CD4-positive, alpha-beta T cell treated with Interleukin-4 for 4 hours (primary cell): ENCODE measurements at regions not wholly inside any gene's neighbourhood (a gene's known extent, or its start where the extent isn't known, plus 50 kb on each side); places are given as distances from the start of the nearest gene placed in this dataset.
"Not testable (repeated sequence)": the region's sequence is repeated elsewhere in the genome, so short reads cannot be mapped to it uniquely, and the experiment has no call there.

Experiments used
- DNase-seq: peaks from one replicate; pipeline ENCODE4 v3.0.0-alpha.2; 2020

DNA sequence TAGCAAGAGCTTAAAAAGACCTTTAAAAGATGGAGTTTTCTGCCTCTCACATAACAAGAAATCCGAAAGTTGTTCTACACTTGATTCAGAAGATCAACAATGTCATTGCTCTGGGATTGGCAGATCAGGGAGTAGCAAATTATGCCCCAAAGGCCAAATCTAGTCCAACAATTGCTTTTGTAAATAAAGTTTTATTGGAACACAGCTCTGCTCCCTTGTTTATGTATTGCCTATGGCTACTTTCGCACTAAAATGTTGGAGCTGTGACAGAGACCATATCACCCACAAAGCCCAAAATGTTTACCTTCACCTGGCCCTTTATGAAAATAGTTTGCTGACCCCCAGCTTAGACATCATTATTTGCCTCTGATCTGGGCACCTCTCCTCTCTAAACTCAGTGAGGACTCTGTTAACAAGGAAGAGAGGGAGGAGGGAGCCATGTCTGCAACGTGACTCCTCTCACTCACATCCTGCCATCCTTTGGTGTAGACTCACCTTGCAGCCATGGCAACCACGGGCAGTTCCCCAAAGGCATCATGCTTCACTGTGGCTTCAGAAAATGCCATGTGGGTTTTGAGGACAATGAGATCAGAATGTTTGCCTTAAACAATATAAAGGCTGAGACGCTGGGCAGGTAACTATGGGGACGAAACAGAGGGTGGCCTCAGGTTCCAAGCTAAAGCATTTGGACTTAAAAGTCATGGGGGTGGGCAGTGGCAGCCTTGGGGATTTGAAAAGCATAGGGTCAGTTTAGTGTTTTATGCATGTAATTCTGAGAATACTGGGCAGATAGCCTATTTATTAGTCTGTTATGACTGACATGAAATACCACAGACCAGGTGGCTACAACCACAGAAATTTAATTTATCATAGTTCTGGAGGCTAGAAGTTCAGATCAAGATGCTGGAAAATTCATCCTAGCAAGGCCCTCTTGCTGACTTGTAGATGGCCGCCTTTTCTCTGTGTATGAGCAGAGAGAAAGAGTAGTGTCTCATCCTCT is 149.7 kb upstream of the TNFAIP3 start:
- DNase-seq, result peak; percentile 97

GRCh38 chr6:137718903-137719302 is 148.2 kb upstream of the TNFAIP3 start:
- DNase-seq, result not testable (repeated sequence)

GRCh38 chr6:137722749-137723272 is 144.2 kb upstream of the TNFAIP3 start:
- peak; percentile 61 for DNase-seq

DNA sequence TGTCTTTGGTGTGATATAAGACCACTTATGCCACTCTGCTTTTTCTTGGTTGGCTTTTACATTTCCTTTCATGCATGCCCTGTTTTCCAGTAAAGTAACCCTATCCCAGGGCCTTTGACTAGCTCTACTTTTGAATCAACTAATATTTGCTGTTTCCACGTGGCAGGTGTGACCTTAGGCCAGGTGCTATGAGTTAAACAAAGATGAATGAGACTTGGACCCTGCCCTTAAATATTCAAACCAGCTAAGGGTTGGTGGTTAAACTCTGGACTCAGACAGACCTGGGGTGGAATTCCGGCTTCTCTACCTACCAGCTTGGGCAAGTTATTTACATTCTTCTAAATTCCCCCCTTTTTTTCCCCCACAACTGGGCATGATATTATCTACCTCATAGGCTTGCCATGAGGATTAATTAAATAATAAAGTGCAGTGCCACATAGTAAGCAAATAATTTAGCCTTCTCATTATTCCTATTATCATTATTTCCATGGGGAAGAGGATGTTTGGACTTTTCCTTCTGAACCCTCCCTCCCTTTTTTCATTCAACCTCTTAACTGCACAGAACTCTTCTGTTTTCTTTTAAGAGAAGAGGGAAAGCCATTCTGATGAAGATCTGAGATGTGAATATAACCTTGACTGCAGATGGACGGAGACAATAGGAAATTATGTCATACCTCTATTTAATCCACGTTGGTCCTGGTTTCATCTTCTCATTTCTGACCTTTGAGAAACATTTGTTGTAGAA is 143.6 kb upstream of the TNFAIP3 start:
- no peak for DNase-seq

DNA sequence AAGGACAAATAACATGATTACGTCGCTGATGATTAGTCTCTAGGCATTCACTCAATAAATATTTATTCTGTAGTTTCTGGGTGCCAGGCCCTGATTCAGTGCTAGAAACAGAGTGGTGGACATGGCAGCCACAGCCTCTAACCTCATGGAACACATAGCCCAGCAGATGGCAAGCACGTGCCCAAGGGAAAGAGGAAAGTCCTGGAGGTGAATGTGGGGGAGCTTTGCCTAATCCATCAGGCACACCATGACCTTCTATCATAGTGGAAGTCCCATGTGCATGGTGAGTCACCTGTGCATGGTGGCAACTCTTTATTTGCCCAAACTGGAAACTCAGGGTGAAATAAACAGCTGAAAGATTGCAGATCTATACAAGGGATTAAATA is 143.0 kb upstream of the TNFAIP3 start:
- no peak for DNase-seq

DNA sequence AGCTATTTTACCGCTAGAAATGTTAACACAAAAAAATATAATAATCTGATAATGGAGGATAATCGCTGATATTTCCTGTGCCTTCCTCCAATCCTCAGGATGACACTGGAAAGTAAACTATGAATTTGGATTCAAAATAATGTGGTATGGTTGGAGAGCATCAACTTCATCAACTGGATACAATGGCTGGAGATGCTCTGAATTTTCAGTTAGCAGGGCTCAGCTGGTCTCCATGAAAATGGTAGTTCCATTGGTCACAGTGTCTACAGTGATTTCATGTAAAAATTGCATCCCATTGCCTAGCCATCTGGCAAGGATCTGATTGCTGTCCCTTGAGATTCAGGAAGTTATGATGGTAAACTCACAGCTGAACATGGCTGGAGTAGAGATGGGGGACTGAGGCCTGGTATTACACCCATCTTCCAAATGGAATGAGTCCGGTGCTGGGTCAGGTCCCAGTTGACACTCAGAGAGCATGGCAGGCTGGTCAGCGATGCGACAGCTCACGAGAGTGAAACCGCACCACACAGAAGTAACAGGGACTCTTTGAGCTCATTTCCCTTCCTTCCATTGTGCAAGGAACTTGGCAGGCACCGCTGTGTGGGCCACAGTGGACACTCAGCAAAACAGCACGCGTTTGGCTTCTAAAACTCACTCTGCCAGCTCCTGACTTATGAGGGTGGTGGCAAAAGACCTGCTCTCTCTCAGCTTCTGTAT is 142.4 kb upstream of the TNFAIP3 start:
- DNase-seq, result no peak

DNA sequence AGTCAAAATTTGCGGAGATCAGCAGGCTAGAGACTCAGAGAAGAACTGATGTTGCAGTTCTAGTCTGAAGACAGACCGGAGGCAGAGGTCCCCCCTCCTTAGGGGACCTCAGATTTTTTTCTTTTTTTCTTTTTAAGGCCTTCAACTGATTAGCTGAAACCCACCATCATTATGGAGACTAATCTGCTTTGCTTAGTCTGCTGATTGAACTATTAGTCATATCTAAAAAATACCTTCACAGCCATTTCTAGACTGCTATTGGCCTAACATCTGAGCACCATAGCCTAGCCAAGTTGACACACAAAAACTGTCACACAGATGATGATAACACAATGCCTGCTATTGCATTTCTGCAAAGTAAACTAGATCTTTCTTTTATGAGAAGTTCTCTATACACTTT is 141.1 kb upstream of the TNFAIP3 start:
- DNase-seq, result no peak

DNA sequence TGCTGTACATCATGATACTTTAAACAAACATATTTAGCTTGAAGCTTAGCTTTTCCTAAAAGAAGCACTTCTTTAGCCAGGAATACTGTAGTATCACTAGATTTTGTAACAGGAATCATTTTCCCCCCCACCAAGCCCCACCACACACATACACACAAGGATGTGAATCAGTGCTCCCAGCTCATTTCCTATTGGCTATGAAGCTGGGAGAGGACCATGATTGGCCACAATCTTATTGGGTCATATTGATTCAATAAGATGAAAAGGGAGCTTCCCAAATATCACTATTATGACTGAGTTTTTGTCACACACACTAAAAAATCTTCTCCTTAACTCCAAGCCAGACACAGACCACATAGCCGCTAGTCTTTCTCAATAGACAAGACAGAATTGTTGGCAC is 140.5 kb upstream of the TNFAIP3 start:
- DNase-seq, result no peak

DNA sequence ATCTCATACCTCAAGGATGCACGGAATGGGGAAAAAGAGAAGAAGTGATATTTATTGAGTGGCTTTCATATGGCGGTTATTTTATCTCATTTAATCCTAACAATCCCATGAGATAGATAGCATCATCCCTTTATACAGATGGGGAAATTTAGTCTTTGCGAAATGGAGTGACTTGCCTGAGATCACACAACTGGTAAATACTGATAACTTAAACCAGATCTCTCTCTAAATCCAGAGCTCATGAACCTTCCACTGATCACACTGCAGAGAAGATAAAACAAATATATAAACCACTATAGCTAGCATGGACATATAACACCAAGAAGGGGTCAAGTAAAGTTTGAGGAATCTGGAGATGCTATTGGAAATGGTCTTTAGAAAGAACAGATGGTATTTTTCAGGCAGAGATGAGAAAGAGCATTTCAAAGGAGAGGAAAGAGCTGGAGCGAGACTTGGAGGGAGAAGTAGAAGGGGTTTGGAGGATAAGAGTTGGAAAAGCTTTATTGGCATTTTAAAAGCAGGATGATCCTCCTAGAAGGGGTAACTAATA is 139.8 kb upstream of the TNFAIP3 start:
- DNase-seq, result no peak

- DNase-seq, result no peak
These were observed 138.4 kb upstream of the TNFAIP3 start for GRCh38 chr6:137728386-137729349.

DNA sequence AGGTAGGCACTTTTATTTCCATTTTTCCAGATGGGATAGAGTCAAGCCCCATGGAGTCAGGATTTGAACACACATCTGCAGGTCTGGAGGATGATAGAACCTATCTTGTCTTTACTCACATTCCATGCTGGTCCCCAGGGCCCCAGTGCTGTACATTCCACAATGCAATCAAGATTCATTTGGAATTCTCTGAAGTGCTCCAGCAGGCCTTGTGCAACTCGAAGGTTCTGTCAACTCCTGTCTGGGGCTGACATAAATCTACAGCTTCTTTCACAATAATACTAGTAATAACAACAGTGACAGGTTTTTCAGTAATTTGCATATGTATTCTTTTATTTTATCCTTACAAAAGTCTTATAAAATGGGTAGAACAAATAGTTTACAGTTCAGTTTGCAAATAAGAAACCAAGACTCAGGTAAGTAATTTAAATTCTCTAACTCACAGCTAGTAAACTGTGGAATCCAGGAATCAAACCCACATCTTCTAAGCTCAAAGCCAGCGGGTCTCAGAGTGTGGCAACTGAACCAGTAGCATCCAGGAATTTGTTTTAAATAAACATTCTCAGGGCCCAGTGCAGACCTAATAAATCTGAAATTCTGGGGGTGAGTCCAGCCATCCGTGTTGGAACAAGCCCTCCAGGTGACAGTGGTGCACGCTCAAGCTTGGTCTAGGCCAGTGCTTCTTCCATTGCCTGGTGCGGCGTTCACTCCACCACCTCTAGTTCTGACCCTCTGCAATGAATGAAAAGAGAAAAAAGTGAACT is 137.0 kb upstream of the TNFAIP3 start:
- DNase-seq, result no peak

DNA sequence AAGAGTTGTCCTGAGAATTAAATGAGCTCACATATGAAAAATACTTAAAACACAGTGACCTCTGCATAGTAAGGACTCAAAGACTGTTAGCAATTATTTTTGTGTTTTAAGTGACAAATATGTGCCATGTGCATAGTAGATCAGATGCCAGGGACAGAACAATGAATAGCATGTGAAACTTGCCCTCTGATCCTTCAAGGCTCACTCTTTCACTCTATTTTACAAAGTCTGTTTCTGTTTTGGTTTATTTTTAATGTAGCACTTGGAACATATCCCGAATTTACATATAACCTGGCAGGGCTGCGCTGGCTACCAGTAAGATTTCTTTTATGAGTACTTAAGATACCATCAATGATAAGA is 135.5 kb upstream of the TNFAIP3 start:
- no peak for DNase-seq

GRCh38 chr6:137731960-137732616 is 135.0 kb upstream of the TNFAIP3 start:
- DNase-seq, result no peak

GRCh38 chr6:137733372-137733771 is 133.7 kb upstream of the TNFAIP3 start:
- DNase-seq, result no peak

DNA sequence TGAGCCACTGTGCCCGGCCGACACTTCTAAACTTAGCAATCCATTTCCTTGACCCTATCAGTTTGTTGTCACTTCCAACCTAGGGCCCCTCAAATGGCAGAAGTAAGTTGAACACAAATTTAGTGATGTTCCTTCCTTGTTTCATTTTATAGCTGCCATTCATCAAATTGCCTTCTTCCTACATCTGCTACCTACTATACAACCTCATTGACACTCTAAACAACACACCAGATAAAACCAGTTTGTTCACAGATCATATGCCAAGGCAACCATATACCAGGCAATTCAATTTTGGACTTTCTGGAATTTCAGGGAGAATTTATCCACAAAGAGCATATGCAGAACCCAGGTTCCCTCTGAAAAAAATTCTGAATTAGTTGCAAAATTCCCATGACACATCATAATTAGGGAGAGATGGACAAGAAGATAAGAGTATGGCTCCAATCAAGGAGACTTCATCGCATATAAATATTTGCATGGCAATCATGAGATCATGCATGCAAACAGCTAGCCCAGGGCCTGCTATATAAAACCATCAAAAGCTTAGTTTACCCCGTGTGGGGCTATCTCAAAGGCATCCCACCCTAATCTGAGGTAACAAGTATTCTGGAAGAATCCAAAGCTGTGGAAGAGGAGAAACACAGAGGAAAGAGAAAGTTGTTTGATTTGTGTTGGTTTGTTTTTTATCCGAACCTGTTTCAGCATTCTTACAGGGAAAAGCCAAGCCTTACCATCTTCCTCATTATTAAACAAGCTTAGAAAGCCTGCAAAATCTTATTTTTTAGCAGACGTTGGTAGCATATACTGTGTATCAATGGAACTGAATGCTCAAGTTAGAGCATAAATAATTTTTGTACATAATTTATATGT is 132.8 kb upstream of the TNFAIP3 start:
- no peak for DNase-seq

DNA sequence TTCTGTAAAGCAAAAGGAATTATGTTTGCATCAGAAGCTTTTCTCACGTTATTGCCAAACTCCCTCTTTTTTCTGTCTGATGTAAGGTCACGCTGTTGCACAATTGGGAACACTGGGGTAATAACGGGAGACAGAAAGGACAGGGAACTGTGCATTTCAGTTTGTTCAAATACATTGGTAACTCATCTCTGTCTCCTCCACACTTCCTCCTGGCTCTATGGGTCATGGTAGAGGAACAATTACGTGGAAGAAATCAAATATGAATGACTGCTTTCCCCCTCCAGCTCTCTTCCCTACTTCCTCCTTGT is 132.2 kb upstream of the TNFAIP3 start:
- DNase-seq, result no peak

GRCh38 chr6:137736048-137736818 is 130.8 kb upstream of the TNFAIP3 start:
- DNase-seq, result peak; percentile 82

DNA sequence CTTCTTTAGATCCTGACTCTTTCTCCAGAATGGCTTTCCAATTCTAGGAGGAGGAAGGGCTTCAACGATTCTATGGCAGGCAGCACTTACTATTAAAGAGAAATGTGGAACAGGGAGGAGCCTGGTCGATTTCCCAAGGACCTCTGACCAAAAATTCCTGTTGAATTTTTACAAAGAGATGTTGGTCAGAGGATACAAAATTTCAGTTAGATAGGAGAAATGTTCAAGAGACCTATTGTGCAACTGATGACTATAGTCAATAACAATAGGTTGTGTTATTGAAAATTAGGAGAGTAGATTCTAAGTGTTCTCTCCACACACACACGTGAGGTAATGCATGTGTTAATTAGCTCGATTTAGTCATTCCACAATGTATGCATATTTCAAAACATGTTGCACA is 130.1 kb upstream of the TNFAIP3 start:
- DNase-seq, result no peak
